ENCODE measurements at regions not wholly inside any gene's neighbourhood (a gene's known extent, or its start where the extent isn't known, plus 50 kb on each side); places are given as distances from the start of the nearest gene placed in this dataset.

GRCh38 chr13:56718791-56719190, 421.9 kb upstream of the PRR20A start:
- no peak overlapping the region for H3K4me3 ChIP-seq (ENCODE audit: low read length)
- H3K9me3 ChIP-seq (ENCODE audit: control insufficient read depth, insufficient read depth, low read length): no peaks in the 10 kb centered on the region
- no peak for TF ChIP-seq EZH2phosphoT487 (IDR thresholded peaks at IDR 0.05; ENCODE audit: borderline replicate concordance, low read length)
- TF ChIP-seq, protein P1, sequence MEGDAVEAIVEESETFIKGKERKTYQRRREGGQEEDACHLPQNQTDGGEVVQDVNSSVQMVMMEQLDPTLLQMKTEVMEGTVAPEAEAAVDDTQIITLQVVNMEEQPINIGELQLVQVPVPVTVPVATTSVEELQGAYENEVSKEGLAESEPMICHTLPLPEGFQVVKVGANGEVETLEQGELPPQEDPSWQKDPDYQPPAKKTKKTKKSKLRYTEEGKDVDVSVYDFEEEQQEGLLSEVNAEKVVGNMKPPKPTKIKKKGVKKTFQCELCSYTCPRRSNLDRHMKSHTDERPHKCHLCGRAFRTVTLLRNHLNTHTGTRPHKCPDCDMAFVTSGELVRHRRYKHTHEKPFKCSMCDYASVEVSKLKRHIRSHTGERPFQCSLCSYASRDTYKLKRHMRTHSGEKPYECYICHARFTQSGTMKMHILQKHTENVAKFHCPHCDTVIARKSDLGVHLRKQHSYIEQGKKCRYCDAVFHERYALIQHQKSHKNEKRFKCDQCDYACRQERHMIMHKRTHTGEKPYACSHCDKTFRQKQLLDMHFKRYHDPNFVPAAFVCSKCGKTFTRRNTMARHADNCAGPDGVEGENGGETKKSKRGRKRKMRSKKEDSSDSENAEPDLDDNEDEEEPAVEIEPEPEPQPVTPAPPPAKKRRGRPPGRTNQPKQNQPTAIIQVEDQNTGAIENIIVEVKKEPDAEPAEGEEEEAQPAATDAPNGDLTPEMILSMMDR (IDR thresholded peaks at IDR 0.05; ENCODE audit: low read depth, low read length, poor library complexity, severe bottlenecking): no peak
- no peak overlapping the region for H3K27ac ChIP-seq (ENCODE audit: low read depth, low read length)
- no peaks in the 10 kb centered on the region for H3K36me3 ChIP-seq (ENCODE audit: control insufficient read depth, low read length)
- no peaks in the 10 kb centered on the region for H3K4me1 ChIP-seq (ENCODE audit: control insufficient read depth, low read length)
- no peaks in the 10 kb centered on the region for H3K9me2 ChIP-seq (replicated peaks; ENCODE audit: control insufficient read depth, low read length)
- no peaks in the 10 kb centered on the region for H4K20me1 ChIP-seq (ENCODE audit: control insufficient read depth, insufficient read depth, low read depth, low read length)
- H3K4me2 ChIP-seq (ENCODE audit: low read length): no peak overlapping the region
- no peaks in the 10 kb centered on the region for H3K79me2 ChIP-seq (ENCODE audit: control insufficient read depth, low read length)
- no peaks in the 10 kb centered on the region for H3F3A ChIP-seq (ENCODE audit: control insufficient read depth, insufficient read depth)
- no peaks in the 10 kb centered on the region for H3K27me3 ChIP-seq (ENCODE audit: control insufficient read depth, low read length)

DNA sequence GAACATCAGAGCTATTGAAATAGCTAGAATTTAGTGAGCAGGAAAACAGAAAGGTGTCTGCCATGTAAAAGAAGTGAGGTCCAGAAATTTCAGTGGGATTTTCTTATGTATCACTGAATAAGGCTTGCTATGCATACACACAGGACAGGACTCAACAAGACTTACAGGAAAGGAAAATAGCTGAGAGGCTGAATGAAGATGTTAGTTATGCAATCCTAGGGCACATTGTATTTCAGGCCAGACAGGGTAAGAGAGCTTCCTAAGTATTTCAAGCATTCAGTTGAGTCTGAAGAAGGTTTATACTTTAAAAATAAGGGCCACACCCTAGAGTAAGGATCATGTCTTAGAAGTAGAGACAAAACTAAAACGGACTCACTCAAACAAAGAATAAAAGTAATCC, 419.9 kb upstream of the PRR20A start:
- H3K27me3 ChIP-seq (ENCODE audit: control insufficient read depth, low read length): no peaks in the 10 kb centered on the region
- no peaks in the 10 kb centered on the region for H3K9me3 ChIP-seq (ENCODE audit: control insufficient read depth, insufficient read depth, low read length)

GRCh38 chr13:56735537-56735942, 405.2 kb upstream of the PRR20A start:
- Histone ChIP-seq H3K36me3 (ENCODE audit: control insufficient read depth, low read length) (no peaks in the 10 kb centered on the region), H4K20me1 (ENCODE audit: control insufficient read depth, insufficient read depth, low read depth, low read length) (no peaks in the 10 kb centered on the region), H3K9me2 (replicated peaks; ENCODE audit: control insufficient read depth, low read length) (no peaks in the 10 kb centered on the region), H3K4me1 (ENCODE audit: control insufficient read depth, low read length) (no peaks in the 10 kb centered on the region), H3K4me3 (ENCODE audit: low read length) (no peak overlapping the region), H3K4me2 (ENCODE audit: low read length) (no peak overlapping the region), H3F3A (ENCODE audit: control insufficient read depth, insufficient read depth) (no peaks in the 10 kb centered on the region), H3K27me3 (ENCODE audit: control insufficient read depth, low read length) (no peaks in the 10 kb centered on the region), H3K79me2 (ENCODE audit: control insufficient read depth, low read length) (no peaks in the 10 kb centered on the region), H3K27ac (ENCODE audit: low read depth, low read length) (no peak overlapping the region), H3K9me3 (ENCODE audit: control insufficient read depth, insufficient read depth, low read length) (no peaks in the 10 kb centered on the region)
- TF ChIP-seq, protein P1 (IDR thresholded peaks at IDR 0.05; ENCODE audit: low read depth, low read length, poor library complexity, severe bottlenecking): no peak
- no peak for TF ChIP-seq EZH2phosphoT487 (IDR thresholded peaks at IDR 0.05; ENCODE audit: borderline replicate concordance, low read length)

More for the DNA sequence above, 419.9 kb upstream of the PRR20A start:
- Histone ChIP-seq H3K79me2 (ENCODE audit: control insufficient read depth, low read length) (no peaks in the 10 kb centered on the region), H3K27ac (ENCODE audit: low read depth, low read length) (no peak overlapping the region), H3K4me3 (ENCODE audit: low read length) (no peak overlapping the region), H3K36me3 (ENCODE audit: control insufficient read depth, low read length) (no peaks in the 10 kb centered on the region), H3F3A (ENCODE audit: control insufficient read depth, insufficient read depth) (no peaks in the 10 kb centered on the region), H3K4me1 (ENCODE audit: control insufficient read depth, low read length) (no peaks in the 10 kb centered on the region), H3K9me2 (replicated peaks; ENCODE audit: control insufficient read depth, low read length) (no peaks in the 10 kb centered on the region), H4K20me1 (ENCODE audit: control insufficient read depth, insufficient read depth, low read depth, low read length) (no peaks in the 10 kb centered on the region), H3K4me2 (ENCODE audit: low read length) (no peak overlapping the region)
- TF ChIP-seq EZH2phosphoT487 (IDR thresholded peaks at IDR 0.05; ENCODE audit: borderline replicate concordance, low read length): no peak
- TF ChIP-seq, protein P1 (IDR thresholded peaks at IDR 0.05; ENCODE audit: low read depth, low read length, poor library complexity, severe bottlenecking): no peak

DNA sequence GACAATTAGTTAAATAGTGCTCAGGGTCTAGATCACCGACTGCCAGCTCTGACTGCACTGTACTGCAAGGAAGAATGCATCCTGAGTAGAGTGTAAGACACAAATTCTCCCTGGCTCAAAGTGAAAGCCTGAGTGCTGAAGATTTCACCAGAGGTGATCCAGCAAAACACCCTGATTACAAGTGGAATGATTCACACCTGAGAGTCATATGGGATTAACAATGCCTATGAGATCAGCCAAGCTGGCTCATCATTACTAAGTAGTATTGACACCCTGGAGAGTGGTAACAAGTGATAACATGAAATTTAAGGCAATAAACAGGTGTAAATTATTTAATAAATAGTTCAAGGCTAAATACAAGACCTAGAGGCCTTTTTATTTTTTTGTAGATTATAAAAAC, 403.8 kb upstream of the PRR20A start:
- Histone ChIP-seq H3K4me3 (ENCODE audit: low read length) (no peak overlapping the region), H3K4me1 (ENCODE audit: control insufficient read depth, low read length) (no peaks in the 10 kb centered on the region), H3K9me3 (ENCODE audit: control insufficient read depth, insufficient read depth, low read length) (no peaks in the 10 kb centered on the region), H3K9me2 (replicated peaks; ENCODE audit: control insufficient read depth, low read length) (no peaks in the 10 kb centered on the region), H4K20me1 (ENCODE audit: control insufficient read depth, insufficient read depth, low read depth, low read length) (no peaks in the 10 kb centered on the region), H3K27ac (ENCODE audit: low read depth, low read length) (no peak overlapping the region), H3K27me3 (ENCODE audit: control insufficient read depth, low read length) (no peaks in the 10 kb centered on the region), H3K4me2 (ENCODE audit: low read length) (no peak overlapping the region), H3F3A (ENCODE audit: control insufficient read depth, insufficient read depth) (no peaks in the 10 kb centered on the region), H3K36me3 (ENCODE audit: control insufficient read depth, low read length) (no peaks in the 10 kb centered on the region), H3K79me2 (ENCODE audit: control insufficient read depth, low read length) (no peaks in the 10 kb centered on the region)
- TF ChIP-seq, protein P1 (IDR thresholded peaks at IDR 0.05; ENCODE audit: low read depth, low read length, poor library complexity, severe bottlenecking): no peak
- no peak for TF ChIP-seq EZH2phosphoT487 (IDR thresholded peaks at IDR 0.05; ENCODE audit: borderline replicate concordance, low read length)
